Endothelial cell of umbilical vein (primary cell): ENCODE measurements at regions not wholly inside any gene's neighbourhood (a gene's known extent, or its start where the extent isn't known, plus 50 kb on each side); places are given as distances from the start of the nearest gene placed in this dataset.

ENCODE experiments used
- BruUV-seq: library from RNA; stranded (reverse); fragments of 400-500 nt; replicated peaks from 2 replicates; lab custom pipeline; 2021; lab: Mats Ljungman, UMichigan
- CTCF ChIA-PET: fragments of 300-600, 350-600 bp; sonication (Branson Sonifier 250); formaldehyde crosslinking; loops from one replicate; lab custom pipeline; 2021; ENCODE audit warnings: antibody characterized with exemption, inconsistent platforms; lab: Charles Lee
- POLR2A ChIA-PET: fragments of 300-600, 350-600 bp; sonication (Branson Sonifier 250); formaldehyde crosslinking; loops from one replicate; lab custom pipeline; 2021; ENCODE audit warnings: antibody characterized with exemption, inconsistent platforms; lab: Charles Lee
- DNase-seq: peaks from one replicate; pipeline ENCODE4 v3.0.0-alpha.2; 2011; ENCODE audit warnings: low read depth, low spot score
- FAIRE-seq: peaks from 2 replicates; lab custom pipeline; 2011; peaks lifted over from hg19 to GRCh38; lab: Jason Lieb, UNC
- H2AFZ ChIP-seq: 2 replicates; pipeline ENCODE4 v1.6.0; 2012; ENCODE audit warnings: low read depth, low read length, control low read depth, inconsistent platforms
- H3K27ac ChIP-seq: 2 replicates; pipeline ENCODE4 v1.5.1; 2011; ENCODE audit warnings: low read depth, mild to moderate bottlenecking, control low read depth, low read length, moderate library complexity; ENCODE audit not compliant: insufficient read depth
- H3K27me3 ChIP-seq, 2 experiments: 2 replicates each; pipeline versions ENCODE4 v1.6.0 to v1.6.1; 2011; ENCODE audit warnings: low read length in 2 of 2, mixed read lengths in 1 of 2; ENCODE audit not compliant: control insufficient read depth in 2 of 2, insufficient read depth in 2 of 2
- H3K36me3 ChIP-seq, 2 experiments: 2 replicates in 1 of 2; 3 replicates in 1 of 2; pipeline ENCODE4 v1.5.1; 2011; ENCODE audit warnings: low read length in 2 of 2, mild to moderate bottlenecking in 1 of 2, moderate library complexity in 1 of 2; ENCODE audit not compliant: control insufficient read depth in 2 of 2, insufficient read depth in 2 of 2; ENCODE audit errors: extremely low read depth in 1 of 2
- H3K4me1 ChIP-seq: 3 replicates; pipeline ENCODE4 v1.5.1; 2011; ENCODE audit warnings: mild to moderate bottlenecking, low read length; ENCODE audit not compliant: control insufficient read depth, insufficient read depth; ENCODE audit errors: extremely low read depth
- H3K4me2 ChIP-seq: 2 replicates; pipeline ENCODE4 v1.6.1; 2011; ENCODE audit warnings: low read length, control low read depth, mixed read lengths; ENCODE audit not compliant: insufficient read depth
- H3K4me3 ChIP-seq, 3 experiments: fragments of 200-600 bp in 1 of 3; sonication (generic), shearing (Covaris generic) in 1 of 3; replicated peaks in 1 of 3; 2 replicates each; pipeline ENCODE4 v1.5.1; 2011 to 2016; ENCODE audit warnings: control low read depth in 3 of 3, low read length in 3 of 3, mild to moderate bottlenecking in 2 of 3, inconsistent platforms in 1 of 3, low read depth in 1 of 3, moderate library complexity in 1 of 3; ENCODE audit not compliant: insufficient read depth in 1 of 3
- H3K79me2 ChIP-seq: 2 replicates; pipeline ENCODE4 v1.6.0; 2012; ENCODE audit warnings: low read length, inconsistent platforms; ENCODE audit not compliant: control insufficient read depth, insufficient read depth
- H3K9ac ChIP-seq: replicated peaks from 2 replicates; pipeline ENCODE3; 2011; ENCODE audit warnings: low read length, control low read depth; ENCODE audit not compliant: insufficient read depth; ENCODE audit errors: extremely low read depth
- H3K9me1 ChIP-seq: replicated peaks from 3 replicates; pipeline ENCODE4 v1.6.0; 2011; ENCODE audit warnings: mild to moderate bottlenecking, low read length; ENCODE audit not compliant: control insufficient read depth, insufficient read depth; ENCODE audit errors: extremely low read depth
- H3K9me3 ChIP-seq: replicated peaks from 2 replicates; pipeline ENCODE4 v1.5.1; 2012; ENCODE audit warnings: low read length, inconsistent platforms; ENCODE audit not compliant: control insufficient read depth, insufficient read depth
- H4K20me1 ChIP-seq: replicated peaks from 2 replicates; pipeline ENCODE3; 2011; ENCODE audit warnings: mild to moderate bottlenecking, low read length; ENCODE audit not compliant: control insufficient read depth, insufficient read depth; ENCODE audit errors: extremely low read depth
- CTCF ChIP-seq, 2 donors: IDR thresholded peaks; 1 replicate in 1 of 2; 2 replicates in 1 of 2; pipeline ENCODE4 v1.5.1; 2011; ENCODE audit warnings: low read length in 2 of 2, mild to moderate bottlenecking in 2 of 2, moderate library complexity in 2 of 2, control low read depth in 1 of 2, inconsistent platforms in 1 of 2, low read depth in 1 of 2; ENCODE audit not compliant: insufficient read depth in 1 of 2; ENCODE audit errors: extremely low read depth in 1 of 2
- EZH2 ChIP-seq: IDR thresholded peaks from 2 replicates; pipeline ENCODE4 v1.6.1; 2012; ENCODE audit warnings: borderline replicate concordance, low read depth, mild to moderate bottlenecking, moderate library complexity, low read length, inconsistent platforms; ENCODE audit not compliant: severe bottlenecking
- FOS ChIP-seq: IDR thresholded peaks from 2 replicates; pipeline ENCODE4 v1.6.1; 2011; ENCODE audit warnings: mild to moderate bottlenecking, low read length, moderate library complexity, borderline replicate concordance; ENCODE audit not compliant: insufficient read depth
- GATA2 ChIP-seq: IDR thresholded peaks from 2 replicates; pipeline ENCODE4 v1.7.0; 2011; ENCODE audit warnings: low read depth, mild to moderate bottlenecking, moderate library complexity, mixed read lengths, low read length; ENCODE audit not compliant: insufficient read length, insufficient read depth
- JUN ChIP-seq: IDR thresholded peaks from 2 replicates; pipeline ENCODE4 v1.6.1; 2011; ENCODE audit warnings: borderline replicate concordance, low read depth; ENCODE audit not compliant: insufficient read length, insufficient read depth
- MAX ChIP-seq: IDR thresholded peaks from 2 replicates; pipeline ENCODE4 v1.6.1; 2011; ENCODE audit not compliant: insufficient read depth, insufficient read length
- MYC ChIP-seq: IDR thresholded peaks from one replicate; pipeline ENCODE4 v1.6.1; 2011; ENCODE audit warnings: mild to moderate bottlenecking, low read depth, low read length
- POLR2A ChIP-seq: IDR thresholded peaks from 2 replicates; pipeline ENCODE4 v1.6.1; 2012; ENCODE audit warnings: low read depth, mild to moderate bottlenecking, control low read depth, low read length
- POLR2AphosphoS5 ChIP-seq: IDR thresholded peaks from 2 replicates; pipeline ENCODE4 v1.6.1; 2012; ENCODE audit warnings: low read depth, mild to moderate bottlenecking, control low read depth, low read length, moderate library complexity; ENCODE audit not compliant: insufficient read depth
- dilution Hi-C: fragments of 300-500 bp; cut with MboI; formaldehyde crosslinking; loops from one replicate; pipeline ENCODE4 v1.15.0; 2019; ENCODE audit warnings: low sequenced_read_pairs; ENCODE audit not compliant: extremely low pct_ligation_motif_present
- intact Hi-C: fragments of 100-400 bp; cut with micrococcal nuclease; formaldehyde crosslinking; loops from one replicate; pipeline ENCODE4 v1.10.0; 2022

- no peak overlapping the region for H3K27ac ChIP-seq
- H3K4me3 ChIP-seq: no peak overlapping the region
- no peak for TF ChIP-seq POLR2A
- TF ChIP-seq MAX: no peak
- TF ChIP-seq FOS: no peak
- no peak for TF ChIP-seq JUN
- TF ChIP-seq CTCF (IDR thresholded peaks at IDR 0.05; ENCODE audit: extremely low read depth in 1 of 2, insufficient read depth in 1 of 2, low read depth in 1 of 2, low read length in 2 of 2): no peak
- TF ChIP-seq MYC: no peak
- TF ChIP-seq EZH2: no peak
- no peak for TF ChIP-seq POLR2AphosphoS5
- no peak for TF ChIP-seq GATA2
- H3K9me1 ChIP-seq: no peaks in the 10 kb centered on the region
- no peak overlapping the region for H3K4me2 ChIP-seq
- H4K20me1 ChIP-seq: no peaks in the 10 kb centered on the region
- no peaks in the 10 kb centered on the region for H3K79me2 ChIP-seq
- no peaks in the 10 kb centered on the region for H3K36me3 ChIP-seq
- FAIRE-seq (no peak), DNase-seq (no peak)
- H3K9ac ChIP-seq: no peak overlapping the region
- H2AFZ ChIP-seq: no peak overlapping the region
- no peaks in the 10 kb centered on the region for H3K27me3 ChIP-seq
- ChIA-PET POLR2A (no interaction called here), CTCF (no interaction called here)
- dilution Hi-C loops: no loop called here
- peaks cover 2% of the 10 kb centered on the region for H3K9me3 ChIP-seq
- intact Hi-C loops: no loop called here
- H3K4me1 ChIP-seq: no peaks in the 10 kb centered on the region
- BruUV-seq: no TSS peak
Observed at GRCh38 chr2:222130855-222131254, 167.9 kb downstream of the PAX3 start.
